ENCODE measurements at regions not wholly inside any gene's neighbourhood (a gene's known extent, or its start where the extent isn't known, plus 50 kb on each side); places are given as distances from the start of the nearest gene placed in this dataset.

- TF ChIP-seq CTCF (IDR thresholded peaks at IDR 0.05) (no peak), POLR2A (IDR thresholded peaks at IDR 0.05) (no peak)
Measured at GRCh38 chr5:24804221-24804681, 159.5 kb upstream of the CDH10 start.

All from lower leg skin (tissue), 3 donors.